Keratinocyte (primary cell): ENCODE measurements at regions not wholly inside any gene's neighbourhood (a gene's known extent, or its start where the extent isn't known, plus 50 kb on each side); places are given as distances from the start of the nearest gene placed in this dataset.

Source experiments
- DNase-seq: peaks from one replicate; pipeline ENCODE4 v3.0.0-alpha.2; 2011; ENCODE audit warnings: low read depth, missing footprints, low spot score
- FAIRE-seq: peaks from 2 replicates; lab custom pipeline; 2011; peaks lifted over from hg19 to GRCh38; lab: Jason Lieb, UNC
- H2AFZ ChIP-seq: 2 replicates; pipeline ENCODE4 v1.6.0; 2012; ENCODE audit warnings: low read length, control low read depth, inconsistent platforms; ENCODE audit not compliant: control insufficient read depth
- H3K27ac ChIP-seq: 2 replicates; pipeline ENCODE4 v1.5.1; 2011; ENCODE audit warnings: low read length; ENCODE audit not compliant: control insufficient read depth, insufficient read depth
- H3K27me3 ChIP-seq: 3 replicates; pipeline ENCODE4 v1.6.0; 2011; ENCODE audit warnings: low read length; ENCODE audit not compliant: control insufficient read depth, insufficient read depth; ENCODE audit errors: extremely low read depth
- H3K36me3 ChIP-seq, 2 experiments: 2 replicates in 1 of 2; 3 replicates in 1 of 2; pipeline ENCODE4 v1.5.1; 2011; ENCODE audit warnings: low read length in 2 of 2, mild to moderate bottlenecking in 1 of 2; ENCODE audit not compliant: control insufficient read depth in 2 of 2, insufficient read depth in 2 of 2; ENCODE audit errors: extremely low read depth in 1 of 2
- H3K4me1 ChIP-seq: 3 replicates; pipeline ENCODE4 v1.5.1; 2011; ENCODE audit warnings: low read length; ENCODE audit not compliant: control insufficient read depth, insufficient read depth; ENCODE audit errors: extremely low read depth
- H3K4me2 ChIP-seq: 3 replicates; pipeline ENCODE4 v1.6.0; 2011; ENCODE audit warnings: low read depth, low read length; ENCODE audit not compliant: control insufficient read depth, insufficient read depth; ENCODE audit errors: extremely low read depth
- H3K4me3 ChIP-seq, 3 experiments: fragments of 200-600 bp in 1 of 3; sonication (generic) in 1 of 3; 2 replicates in 2 of 3; 3 replicates in 1 of 3; pipeline ENCODE4 v1.5.1; 2011 to 2016; ENCODE audit warnings: low read length in 3 of 3, mild to moderate bottlenecking in 3 of 3, control low read depth in 2 of 3, inconsistent platforms in 1 of 3, low read depth in 1 of 3, mixed read lengths in 1 of 3, mixed run types in 1 of 3, moderate library complexity in 1 of 3; ENCODE audit not compliant: control insufficient read depth in 2 of 3, insufficient read depth in 2 of 3; ENCODE audit errors: extremely low read depth in 1 of 3
- H3K79me2 ChIP-seq: 2 replicates; pipeline ENCODE4 v1.6.0; 2012; ENCODE audit warnings: low read length; ENCODE audit not compliant: control insufficient read depth, insufficient read depth
- H3K9ac ChIP-seq: 3 replicates; pipeline ENCODE4 v1.6.0; 2011; ENCODE audit warnings: low read length; ENCODE audit not compliant: control insufficient read depth, insufficient read depth; ENCODE audit errors: extremely low read depth
- H3K9me1 ChIP-seq: 3 replicates; pipeline ENCODE4 v1.6.0; 2011; ENCODE audit warnings: low read length; ENCODE audit not compliant: control insufficient read depth, insufficient read depth; ENCODE audit errors: extremely low read depth
- H3K9me3 ChIP-seq: 2 replicates; pipeline ENCODE4 v1.5.1; 2012; ENCODE audit warnings: low read depth, low read length; ENCODE audit not compliant: control insufficient read depth
- H4K20me1 ChIP-seq: 3 replicates; pipeline ENCODE4 v1.6.0; 2011; ENCODE audit warnings: low read length; ENCODE audit not compliant: control insufficient read depth, insufficient read depth; ENCODE audit errors: extremely low read depth
- CTCF ChIP-seq, 3 experiments: IDR thresholded peaks in 1 of 3; conservative IDR thresholded peaks in 1 of 3; optimal IDR thresholded peaks in 1 of 3; 2 replicates in 2 of 3; 3 replicates in 1 of 3; pipeline versions ENCODE3 to v1.5.1; 2011; ENCODE audit warnings: low read length in 3 of 3, mild to moderate bottlenecking in 3 of 3, moderate library complexity in 2 of 3, control low read depth in 1 of 3, inconsistent platforms in 1 of 3; ENCODE audit not compliant: insufficient read depth in 2 of 3; ENCODE audit errors: extremely low read depth in 1 of 3
- EZH2 ChIP-seq: IDR thresholded peaks from one replicate; pipeline ENCODE4 v1.6.1; 2012; ENCODE audit warnings: inconsistent platforms, mild to moderate bottlenecking, low read length, moderate library complexity
- dilution Hi-C: fragments of 300-500 bp; cut with MboI; formaldehyde crosslinking; loops from one replicate; pipeline ENCODE4 v1.7.0; 2020; ENCODE audit warnings: low sequenced_read_pairs; ENCODE audit not compliant: extremely low pct_ligation_motif_present

GRCh38 chr14:40053416-40053815 lies 621.2 kb upstream of the FBXO33 start:
- H3K79me2 ChIP-seq = no peaks in the 10 kb centered on the region
- no peak for FAIRE-seq
- no peaks in the 10 kb centered on the region for H3K4me1 ChIP-seq
- no peak overlapping the region for H2AFZ ChIP-seq
- no peak for DNase-seq
- no peaks in the 10 kb centered on the region for H3K27me3 ChIP-seq
- no peak overlapping the region for H3K27ac ChIP-seq
- dilution Hi-C loops = no loop called here
- no peaks in the 10 kb centered on the region for H3K9me1 ChIP-seq
- no peak overlapping the region for H3K4me3 ChIP-seq
- no peaks in the 10 kb centered on the region for H3K36me3 ChIP-seq
- H3K9me3 ChIP-seq = peaks cover 2% of the 10 kb centered on the region
- H4K20me1 ChIP-seq = no peaks in the 10 kb centered on the region
- no peak overlapping the region for H3K4me2 ChIP-seq
- H3K9ac ChIP-seq = no peak overlapping the region
- TF ChIP-seq CTCF (optimal IDR thresholded peaks at IDR 0.05 in 1 of 3, IDR thresholded peaks at IDR 0.05 in 1 of 3, conservative IDR thresholded peaks at IDR 0.05 in 1 of 3; ENCODE audit: extremely low read depth in 1 of 3, insufficient read depth in 2 of 3, low read length in 3 of 3) = no peak
- TF ChIP-seq EZH2 = no peak

- Histone ChIP-seq H2AFZ (no peak overlapping the region), H3K9me1 (no peaks in the 10 kb centered on the region), H3K36me3 (no peaks in the 10 kb centered on the region), H3K4me2 (no peak overlapping the region), H3K4me1 (no peaks in the 10 kb centered on the region), H3K79me2 (no peaks in the 10 kb centered on the region), H3K27ac (no peak overlapping the region), H4K20me1 (no peaks in the 10 kb centered on the region), H3K27me3 (no peaks in the 10 kb centered on the region), H3K4me3 (no peak overlapping the region), H3K9me3 (no peaks in the 10 kb centered on the region), H3K9ac (no peak overlapping the region)
- FAIRE-seq = no peak
- TF ChIP-seq CTCF (optimal IDR thresholded peaks at IDR 0.05 in 1 of 3, IDR thresholded peaks at IDR 0.05 in 1 of 3, conservative IDR thresholded peaks at IDR 0.05 in 1 of 3; ENCODE audit: extremely low read depth in 1 of 3, insufficient read depth in 2 of 3, low read length in 3 of 3) (no peak), EZH2 (no peak)
- no peak for DNase-seq
- dilution Hi-C loops = no loop called here
Observed at GRCh38 chr14:40028991-40029390, 596.8 kb upstream of the FBXO33 start.
